Spleen (tissue), 11 donors: ENCODE measurements at regions not wholly inside any gene's neighbourhood (a gene's known extent, or its start where the extent isn't known, plus 50 kb on each side); places are given as distances from the start of the nearest gene placed in this dataset.

Experiments
- DNase-seq: peaks from one replicate; pipeline ENCODE4 v3.0.0-alpha.2; 2020
- H3K27ac ChIP-seq, 8 donors: fragments of 200-600 bp; sonication (generic) in 7 of 8; 1 replicate in 4 of 8; 2 replicates in 4 of 8; pipeline versions ENCODE4 v1.5.0 to v1.8.0; 2016 to 2021; ENCODE audit warnings: inconsistent platforms in 4 of 8, mild to moderate bottlenecking in 4 of 8, moderate library complexity in 1 of 8
- H3K27me3 ChIP-seq, 7 donors: fragments of 200-600 bp; sonication (generic) in 6 of 7; replicated peaks in 1 of 7; 1 replicate in 4 of 7; 2 replicates in 3 of 7; pipeline versions ENCODE4 v1.5.0 to v1.8.0; 2016 to 2021; ENCODE audit warnings: inconsistent platforms in 3 of 7, mild to moderate bottlenecking in 1 of 7
- H3K36me3 ChIP-seq, 6 donors: fragments of 200-600 bp; sonication (generic) in 5 of 6; 1 replicate in 4 of 6; 2 replicates in 2 of 6; pipeline versions ENCODE4 v1.5.0 to v1.8.0; 2016 to 2021; ENCODE audit warnings: inconsistent platforms in 2 of 6
- H3K4me1 ChIP-seq, 6 donors: fragments of 200-600 bp; sonication (generic) in 5 of 6; 1 replicate in 3 of 6; 2 replicates in 3 of 6; pipeline versions ENCODE4 v1.5.0 to v1.8.0; 2016 to 2021; ENCODE audit warnings: inconsistent platforms in 3 of 6
- H3K4me3 ChIP-seq, 8 donors: fragments of 200-600 bp; sonication (generic) in 7 of 8; 1 replicate in 4 of 8; 2 replicates in 4 of 8; pipeline versions ENCODE4 v1.5.0 to v1.8.0; 2016 to 2021; ENCODE audit warnings: inconsistent platforms in 4 of 8, mild to moderate bottlenecking in 4 of 8, moderate library complexity in 2 of 8
- H3K9me3 ChIP-seq, 8 donors: fragments of 200-600 bp; sonication (generic) in 7 of 8; 1 replicate in 4 of 8; 2 replicates in 4 of 8; pipeline versions ENCODE4 v1.5.0 to v1.8.0; 2016 to 2021; ENCODE audit warnings: inconsistent platforms in 4 of 8
- POLR2A ChIP-seq, 3 donors: fragments of 450-650 bp; IDR thresholded peaks; one replicate each; pipeline ENCODE4 v1.5.1; 2017; ENCODE audit warnings: antibody characterized with exemption in 3 of 3, mild to moderate bottlenecking in 1 of 3
- POLR2AphosphoS5 ChIP-seq, 3 donors: sonication (generic); formaldehyde crosslinking; IDR thresholded peaks; one replicate each; pipeline ENCODE4 v1.5.1; 2017; ENCODE audit warnings: antibody characterized with exemption in 3 of 3
- WGBS, 5 donors: extraction: QIAGEN DNeasy Blood & Tissue Kit in 3 of 5; methylation state at CpG; one replicate each; pipeline versions ENCODE4 v1.1.5 to v1.1.7; 2013 to 2018; 5-methylcytosine and 5-hydroxymethylcytosine counted together
- intact Hi-C: fragments of 100-400 bp; cut with DNase I; formaldehyde crosslinking; loops from one replicate; pipeline ENCODE4 v1.15.0; 2023; ENCODE audit warnings: low total_unique reads
- TF ChIP-seq, protein P1 (sequence below), 11 experiments: fragments of 200-600 bp in 7 of 11; fragments of 450-650 bp in 4 of 11; sonication (generic) in 4 of 11; IDR thresholded peaks in 8 of 11; conservative IDR thresholded peaks in 3 of 11; 1 replicate in 7 of 11; 2 replicates in 4 of 11; pipeline versions ENCODE4 v1.4.0 to v1.8.0; 2016 to 2021; ENCODE audit warnings: antibody characterized with exemption in 11 of 11, inconsistent platforms in 4 of 11, mild to moderate bottlenecking in 1 of 11
- donor health status: healthy with polysubstance abuse.
- donor health status: DM: no; HTN: no; CAD: no; lungs with moderate emphysema.
- donor health status: DM: no; HTN: no; CAD: no.
- donor health status: Bipolar disorder and iron deficiency.
- donor health status: healthy.
- donor health status: DM: no; HTN: no; CAD: no.
- donor health status: DM: yes; HTN: yes; CAD: no.

GRCh38 chr13:48797127-48797526 is 143.4 kb downstream of the CYSLTR2 start:
- 50 to 58% (median 54%) methylated on average over 3 of the region's 3 CpGs for WGBS, 5 donors
- Histone ChIP-seq H3K27me3 (peaks cover 0 to 5% (median 0%) of the 10 kb centered on the region in 7 donors), H3K27ac (no peak overlapping the region), H3K4me1 (no peaks in the 10 kb centered on the region), H3K9me3 (no peaks in the 10 kb centered on the region), H3K4me3 (no peak overlapping the region), H3K36me3 (no peaks in the 10 kb centered on the region)
- TF ChIP-seq POLR2AphosphoS5 (IDR thresholded peaks at IDR 0.05) (no peak), POLR2A (IDR thresholded peaks at IDR 0.05) (no peak)
- TF ChIP-seq, protein P1, sequence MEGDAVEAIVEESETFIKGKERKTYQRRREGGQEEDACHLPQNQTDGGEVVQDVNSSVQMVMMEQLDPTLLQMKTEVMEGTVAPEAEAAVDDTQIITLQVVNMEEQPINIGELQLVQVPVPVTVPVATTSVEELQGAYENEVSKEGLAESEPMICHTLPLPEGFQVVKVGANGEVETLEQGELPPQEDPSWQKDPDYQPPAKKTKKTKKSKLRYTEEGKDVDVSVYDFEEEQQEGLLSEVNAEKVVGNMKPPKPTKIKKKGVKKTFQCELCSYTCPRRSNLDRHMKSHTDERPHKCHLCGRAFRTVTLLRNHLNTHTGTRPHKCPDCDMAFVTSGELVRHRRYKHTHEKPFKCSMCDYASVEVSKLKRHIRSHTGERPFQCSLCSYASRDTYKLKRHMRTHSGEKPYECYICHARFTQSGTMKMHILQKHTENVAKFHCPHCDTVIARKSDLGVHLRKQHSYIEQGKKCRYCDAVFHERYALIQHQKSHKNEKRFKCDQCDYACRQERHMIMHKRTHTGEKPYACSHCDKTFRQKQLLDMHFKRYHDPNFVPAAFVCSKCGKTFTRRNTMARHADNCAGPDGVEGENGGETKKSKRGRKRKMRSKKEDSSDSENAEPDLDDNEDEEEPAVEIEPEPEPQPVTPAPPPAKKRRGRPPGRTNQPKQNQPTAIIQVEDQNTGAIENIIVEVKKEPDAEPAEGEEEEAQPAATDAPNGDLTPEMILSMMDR (IDR thresholded peaks at IDR 0.05 in 8 of 11, conservative IDR thresholded peaks at IDR 0.05 in 3 of 11) = no peak
- intact Hi-C loops = no loop called here
- DNase-seq = no peak

DNA sequence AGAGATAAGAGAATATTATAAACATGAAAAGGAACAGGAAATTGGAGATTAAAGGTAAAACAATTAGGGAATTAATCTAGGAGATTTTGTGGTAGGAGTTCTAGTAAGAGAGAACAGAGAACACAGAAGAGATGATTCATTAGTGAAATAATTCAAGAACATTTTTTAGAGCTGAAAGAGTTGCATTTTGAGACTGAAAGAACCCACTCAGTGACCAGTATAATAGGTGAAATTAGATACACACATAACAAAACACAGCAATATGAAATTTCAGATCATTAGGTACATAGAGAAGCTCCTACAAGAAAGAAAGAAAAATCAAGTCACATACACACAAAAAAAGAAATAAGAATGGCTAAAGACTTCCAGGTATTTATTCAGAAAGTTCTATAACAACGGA is 144.0 kb downstream of the CYSLTR2 start:
- no peak overlapping the region for H3K4me3 ChIP-seq
- peaks cover 0 to 5% (median 0%) of the 10 kb centered on the region in 7 donors for H3K27me3 ChIP-seq
- intact Hi-C loops = no loop called here
- no peak for TF ChIP-seq POLR2AphosphoS5 (IDR thresholded peaks at IDR 0.05)
- TF ChIP-seq POLR2A (IDR thresholded peaks at IDR 0.05) = no peak
- TF ChIP-seq, protein P1 (IDR thresholded peaks at IDR 0.05 in 8 of 11, conservative IDR thresholded peaks at IDR 0.05 in 3 of 11) = no peak
- no peak for DNase-seq
- no peaks in the 10 kb centered on the region for H3K9me3 ChIP-seq
- no peaks in the 10 kb centered on the region for H3K4me1 ChIP-seq
- no peak overlapping the region for H3K27ac ChIP-seq
- 88 to 96% (median 92%) methylated on average over 1 of the region's 1 CpG for WGBS, 5 donors
- H3K36me3 ChIP-seq = no peaks in the 10 kb centered on the region

- DNase-seq = no peak
- no peaks in the 10 kb centered on the region for H3K9me3 ChIP-seq
- 75 to 82% (median 80%) methylated on average over 2 of the region's 2 CpGs for WGBS, 5 donors
- no peak overlapping the region for H3K4me3 ChIP-seq
- intact Hi-C loops = no loop called here
- no peaks in the 10 kb centered on the region for H3K4me1 ChIP-seq
- no peaks in the 10 kb centered on the region for H3K36me3 ChIP-seq
- H3K27ac ChIP-seq = no peak overlapping the region
- TF ChIP-seq POLR2AphosphoS5 (IDR thresholded peaks at IDR 0.05) (no peak), POLR2A (IDR thresholded peaks at IDR 0.05) (no peak)
- peaks cover 0 to 5% (median 0%) of the 10 kb centered on the region in 7 donors for H3K27me3 ChIP-seq
Observed at GRCh38 chr13:48798180-48798579, 144.5 kb downstream of the CYSLTR2 start.

GRCh38 chr13:48801255-48801654 is 147.5 kb downstream of the CYSLTR2 start:
- intact Hi-C loops = no loop called here
- no peak for TF ChIP-seq POLR2AphosphoS5 (IDR thresholded peaks at IDR 0.05)
- no peak for TF ChIP-seq POLR2A (IDR thresholded peaks at IDR 0.05)
- TF ChIP-seq, protein P1 (IDR thresholded peaks at IDR 0.05 in 8 of 11, conservative IDR thresholded peaks at IDR 0.05 in 3 of 11) = no peak
- Histone ChIP-seq H3K27ac (no peak overlapping the region), H3K4me1 (peaks cover 0 to 14% (median 0%) of the 10 kb centered on the region in 6 donors), H3K9me3 (no peaks in the 10 kb centered on the region), H3K4me3 (no peak overlapping the region), H3K27me3 (peaks cover 0 to 4% (median 0%) of the 10 kb centered on the region in 7 donors), H3K36me3 (no peaks in the 10 kb centered on the region)
- DNase-seq = no peak
- WGBS, 5 donors = 69 to 85% (median 79%) methylated on average over 3 of the region's 3 CpGs
